Effector memory CD4-positive, alpha-beta T cell (primary cell): ENCODE measurements at regions not wholly inside any gene's neighbourhood (a gene's known extent, or its start where the extent isn't known, plus 50 kb on each side); places are given as distances from the start of the nearest gene placed in this dataset.

ENCODE experiments used
- DNase-seq, 3 donors: peaks; one replicate each; pipeline ENCODE4 v3.0.0-alpha.2; 2020
- H3K27ac ChIP-seq: 2 replicates; pipeline ENCODE4 v1.7.0; 2013; ENCODE audit warnings: mild to moderate bottlenecking, low read length, moderate library complexity; ENCODE audit not compliant: insufficient read depth, poor library complexity, severe bottlenecking
- H3K27me3 ChIP-seq: replicated peaks from 2 replicates; pipeline ENCODE4 v1.7.0; 2013; ENCODE audit warnings: mild to moderate bottlenecking, low read length; ENCODE audit not compliant: insufficient read depth, control insufficient read depth, poor library complexity, severe bottlenecking
- H3K36me3 ChIP-seq: 2 replicates; pipeline ENCODE4 v1.7.0; 2013; ENCODE audit warnings: mild to moderate bottlenecking, low read length, moderate library complexity; ENCODE audit not compliant: control insufficient read depth, insufficient read depth
- H3K4me1 ChIP-seq: 2 replicates; pipeline ENCODE4 v1.7.0; 2013; ENCODE audit warnings: low read length, mild to moderate bottlenecking; ENCODE audit not compliant: control insufficient read depth, insufficient read depth, poor library complexity, severe bottlenecking
- H3K4me3 ChIP-seq: 2 replicates; pipeline ENCODE4 v1.7.0; 2013; ENCODE audit warnings: low read length, low read depth, mild to moderate bottlenecking; ENCODE audit not compliant: insufficient read depth, poor library complexity, severe bottlenecking
- H3K9me3 ChIP-seq: 2 replicates; pipeline ENCODE4 v1.7.0; 2013; ENCODE audit warnings: mild to moderate bottlenecking, low read length, moderate library complexity; ENCODE audit not compliant: control insufficient read depth

DNA sequence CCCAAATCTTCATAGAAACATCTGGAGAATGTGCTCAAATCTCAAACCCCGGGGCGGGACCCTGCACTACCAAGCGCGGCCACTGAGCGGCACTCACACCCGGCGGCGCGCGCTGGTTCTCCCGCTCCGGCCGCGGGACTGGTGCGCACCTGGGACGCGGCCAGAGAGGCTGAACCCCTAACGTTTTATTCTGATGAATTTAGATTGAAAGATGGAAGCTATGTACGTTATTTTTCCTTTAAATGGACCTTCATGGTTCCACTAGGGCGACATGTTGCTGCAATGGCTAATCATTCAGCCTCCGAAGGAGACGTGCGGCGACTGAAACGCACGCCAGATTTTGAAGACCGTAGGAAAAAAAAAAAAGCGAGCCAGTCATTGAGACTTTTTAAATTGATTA lies 107.0 kb upstream of the INSIG1 start:
- Histone ChIP-seq H3K36me3 (no peaks in the 10 kb centered on the region), H3K27ac (no peak overlapping the region), H3K4me1 (peaks cover 3% of the 10 kb centered on the region), H3K9me3 (peaks cover 6% of the 10 kb centered on the region), H3K27me3 (peaks cover 7% of the 10 kb centered on the region), H3K4me3 (no peak overlapping the region)
- peak; percentile 19 to 39 (median 25) for DNase-seq

DNA sequence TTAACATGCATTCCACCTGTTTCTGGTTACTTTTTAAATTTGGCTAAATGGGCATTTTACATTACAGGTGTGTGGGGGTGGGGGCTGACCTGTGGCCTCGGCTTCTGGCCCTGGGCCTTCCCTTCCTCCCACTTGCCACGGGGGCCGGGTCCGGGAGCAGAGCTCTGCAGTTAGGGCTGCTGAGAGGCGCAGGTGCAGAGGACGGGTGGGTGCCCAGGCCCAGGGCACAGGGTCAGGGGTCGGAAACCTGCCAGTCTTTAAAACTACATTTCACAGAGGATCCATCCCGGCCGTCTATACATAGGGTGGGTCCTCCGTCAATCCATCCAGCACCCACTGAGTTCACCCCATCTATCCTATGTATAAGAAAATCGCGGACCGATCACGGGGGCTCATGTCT lies 106.5 kb upstream of the INSIG1 start:
- peaks cover 1% of the 10 kb centered on the region for H3K9me3 ChIP-seq
- peaks cover 3% of the 10 kb centered on the region for H3K4me1 ChIP-seq
- peaks cover 7% of the 10 kb centered on the region for H3K27me3 ChIP-seq
- DNase-seq: no peak
- H3K36me3 ChIP-seq: no peaks in the 10 kb centered on the region
- no peak overlapping the region for H3K27ac ChIP-seq
- no peak overlapping the region for H3K4me3 ChIP-seq

DNA sequence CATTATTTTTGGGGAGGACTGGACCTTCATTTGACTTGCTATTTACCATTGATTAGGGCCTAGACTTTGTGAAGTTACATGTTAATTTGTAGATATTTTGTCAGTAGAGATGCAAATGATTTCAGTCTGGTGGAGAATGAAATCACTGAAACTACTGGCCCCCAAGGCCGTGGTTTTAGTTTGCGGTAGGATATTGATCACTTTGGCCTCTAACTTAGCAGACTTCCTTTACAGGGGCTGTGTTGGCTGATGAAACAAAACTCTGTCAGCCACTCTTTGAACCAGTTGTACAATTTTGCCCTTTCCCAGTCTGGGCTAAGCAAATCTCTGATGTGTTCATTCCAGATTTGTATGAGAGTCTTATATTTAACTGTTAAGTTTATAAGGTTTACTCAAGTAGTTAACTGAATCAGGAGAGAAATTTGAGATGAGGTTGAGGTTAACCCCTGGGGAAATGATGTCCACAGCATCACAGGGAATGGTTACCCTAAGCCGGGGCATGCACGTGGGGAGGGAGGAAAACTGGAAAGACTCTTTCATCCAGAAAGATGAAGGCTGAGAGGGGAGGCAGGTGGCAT lies 105.7 kb upstream of the INSIG1 start:
- H3K4me3 ChIP-seq: no peak overlapping the region
- no peak overlapping the region for H3K27ac ChIP-seq
- peaks cover 3% of the 10 kb centered on the region for H3K4me1 ChIP-seq
- peaks cover 5% of the 10 kb centered on the region for H3K9me3 ChIP-seq
- H3K27me3 ChIP-seq: peaks cover 7% of the 10 kb centered on the region
- no peak for DNase-seq
- no peaks in the 10 kb centered on the region for H3K36me3 ChIP-seq

GRCh38 chr7:155192961-155193640 lies 104.6 kb upstream of the INSIG1 start:
- no peak for DNase-seq
- peaks cover 5% of the 10 kb centered on the region for H3K9me3 ChIP-seq
- peaks cover 3% of the 10 kb centered on the region for H3K4me1 ChIP-seq
- peaks cover 7% of the 10 kb centered on the region for H3K27me3 ChIP-seq
- no peak overlapping the region for H3K27ac ChIP-seq
- no peak overlapping the region for H3K4me3 ChIP-seq
- H3K36me3 ChIP-seq: no peaks in the 10 kb centered on the region

DNA sequence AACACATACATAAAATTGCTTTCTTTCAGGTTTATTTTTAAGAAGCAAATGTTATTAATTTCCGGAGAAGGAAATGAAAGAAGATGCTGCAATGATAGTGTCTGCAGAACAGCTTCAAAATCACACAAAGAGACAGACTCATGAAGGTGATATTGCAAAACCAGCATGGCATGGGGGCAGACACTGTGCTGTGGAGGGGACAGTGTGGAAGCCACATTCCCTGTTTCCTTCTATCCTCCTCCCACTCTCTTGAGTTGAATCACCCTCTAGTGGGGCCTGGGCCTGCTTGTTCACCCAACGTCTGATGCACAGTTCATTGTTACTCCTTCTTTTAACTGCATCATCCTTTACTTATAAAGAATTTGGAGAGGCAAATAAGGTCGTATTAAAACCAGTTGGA lies 104.0 kb upstream of the INSIG1 start:
- no peaks in the 10 kb centered on the region for H3K36me3 ChIP-seq
- no peak for DNase-seq

DNA sequence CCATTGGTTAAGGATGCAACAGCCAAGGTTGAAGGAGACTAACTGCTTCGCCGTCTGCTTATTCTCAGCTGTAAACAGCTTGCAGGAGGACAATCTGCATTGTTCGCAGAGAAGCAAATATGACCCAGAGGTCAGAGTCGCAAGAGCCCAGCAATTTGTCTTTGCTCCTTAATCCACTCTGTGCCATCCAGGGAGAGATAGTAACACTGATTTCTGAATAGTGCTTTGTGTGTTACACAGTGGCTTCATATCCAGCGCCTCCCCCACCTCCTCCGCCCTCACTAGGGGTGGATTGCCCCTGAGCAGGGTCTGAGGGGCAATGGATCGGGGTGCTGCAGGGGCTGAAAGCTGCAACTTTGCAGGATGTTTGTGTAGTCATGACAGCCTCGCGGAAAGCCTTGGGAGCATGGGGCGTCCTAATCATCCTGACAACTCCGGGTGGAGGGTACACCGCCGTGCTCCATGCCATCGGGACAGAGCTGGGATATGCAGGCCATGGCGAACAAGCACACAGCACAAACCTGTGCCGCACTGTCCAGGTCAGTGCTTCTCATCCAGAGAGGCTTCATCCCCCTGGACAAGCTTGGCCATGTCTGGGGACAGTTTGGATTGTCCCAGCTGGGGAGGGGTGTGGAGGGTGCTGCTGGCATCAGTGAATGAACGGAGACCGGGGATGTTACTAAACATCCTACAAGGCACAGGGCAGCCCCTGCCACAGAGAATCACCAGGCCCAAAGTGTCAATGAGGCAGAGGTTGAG lies 103.1 kb upstream of the INSIG1 start:
- Histone ChIP-seq H3K27me3 (peaks cover 7% of the 10 kb centered on the region), H3K9me3 (peaks cover 5% of the 10 kb centered on the region), H3K36me3 (no peaks in the 10 kb centered on the region), H3K27ac (no peak overlapping the region), H3K4me3 (no peak overlapping the region), H3K4me1 (peaks cover 3% of the 10 kb centered on the region)
- no peak for DNase-seq

More for the DNA sequence above, 104.0 kb upstream of the INSIG1 start:
- no peak overlapping the region for H3K4me3 ChIP-seq
- peaks cover 5% of the 10 kb centered on the region for H3K9me3 ChIP-seq
- peaks cover 7% of the 10 kb centered on the region for H3K27me3 ChIP-seq
- peaks cover 3% of the 10 kb centered on the region for H3K4me1 ChIP-seq
- no peak overlapping the region for H3K27ac ChIP-seq

DNA sequence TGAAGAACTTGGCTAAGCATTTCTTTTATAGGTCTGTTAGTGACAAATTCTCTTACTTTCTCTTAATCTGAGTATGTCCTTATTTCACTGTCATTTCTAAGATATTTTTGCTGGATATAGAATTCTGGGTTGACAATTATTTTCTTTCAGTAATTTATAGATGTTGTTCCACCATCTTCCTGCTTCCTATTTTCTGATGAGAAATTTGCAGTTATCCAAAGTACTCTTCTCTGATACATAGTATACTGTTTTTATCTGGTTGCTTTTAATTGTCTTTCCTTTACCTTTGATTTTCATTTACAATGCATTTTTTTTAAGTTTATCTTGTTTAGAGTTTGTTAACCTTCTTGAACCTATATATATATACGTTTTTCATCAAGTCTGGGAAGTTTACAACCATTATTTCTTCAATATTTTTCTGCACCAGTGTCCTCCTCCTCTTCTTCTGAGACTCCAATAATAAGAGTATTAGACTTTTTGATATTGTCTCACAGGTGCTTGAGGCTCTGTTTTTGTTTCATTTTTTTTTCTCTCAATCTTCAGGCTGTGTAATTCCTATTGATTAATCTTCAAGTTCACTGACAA lies 101.6 kb upstream of the INSIG1 start:
- Histone ChIP-seq H3K4me3 (no peak overlapping the region), H3K27me3 (peaks cover 3% of the 10 kb centered on the region), H3K4me1 (no peaks in the 10 kb centered on the region), H3K27ac (no peak overlapping the region), H3K36me3 (no peaks in the 10 kb centered on the region), H3K9me3 (peaks cover 5% of the 10 kb centered on the region)
- no peak for DNase-seq

- Histone ChIP-seq H3K9me3 (peaks cover 5% of the 10 kb centered on the region), H3K27ac (no peak overlapping the region), H3K27me3 (no peaks in the 10 kb centered on the region), H3K4me3 (no peak overlapping the region), H3K36me3 (no peaks in the 10 kb centered on the region), H3K4me1 (no peaks in the 10 kb centered on the region)
- DNase-seq: no peak
Measured at GRCh38 chr7:155198196-155198892, 99.3 kb upstream of the INSIG1 start.

DNA sequence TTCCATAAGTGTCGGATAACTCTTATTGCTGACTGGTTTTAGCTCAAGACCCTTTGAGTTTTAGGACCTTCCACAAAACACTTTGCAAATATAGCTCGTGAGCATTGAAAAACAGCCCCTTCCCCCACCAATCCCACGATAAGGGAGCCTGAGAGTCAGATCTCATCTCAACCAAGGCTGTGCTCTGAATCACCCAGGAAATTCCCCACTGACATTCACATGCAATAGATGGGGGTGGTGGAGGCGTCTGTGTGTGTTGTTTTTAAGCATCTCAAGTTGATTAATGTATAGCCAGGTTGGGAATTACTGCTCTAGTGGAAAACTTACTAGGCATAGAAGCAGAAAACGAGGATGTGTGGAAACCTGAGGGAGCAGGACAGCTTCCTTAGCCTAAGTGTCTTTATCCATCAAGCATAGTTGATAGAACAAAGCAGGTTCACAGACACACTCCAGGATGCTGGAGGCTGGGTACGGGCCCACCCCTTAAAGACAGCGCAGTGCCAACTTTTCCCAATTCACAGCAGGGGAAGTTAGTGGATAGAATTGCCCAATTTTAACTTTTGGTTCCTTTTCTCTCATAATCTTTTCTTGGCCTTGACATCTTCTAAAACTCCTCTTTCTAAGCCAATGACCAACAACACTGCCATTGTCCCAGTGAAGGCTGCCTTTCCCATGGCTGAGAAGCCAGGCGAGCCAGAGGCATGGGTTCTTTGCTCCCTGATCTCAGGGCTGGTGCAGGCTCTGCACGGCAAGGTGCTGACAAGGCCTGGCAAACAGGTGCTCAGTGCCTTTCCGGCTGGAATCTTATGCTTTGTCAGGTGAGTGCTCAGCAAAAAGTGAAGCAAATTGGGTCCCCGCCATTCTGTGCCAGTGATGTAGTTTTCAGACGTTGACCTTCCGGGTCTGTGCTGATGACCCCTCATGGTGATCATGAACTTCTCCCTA lies 98.5 kb upstream of the INSIG1 start:
- peaks cover 5% of the 10 kb centered on the region for H3K9me3 ChIP-seq
- no peaks in the 10 kb centered on the region for H3K27me3 ChIP-seq
- DNase-seq: no peak
- H3K27ac ChIP-seq: no peak overlapping the region
- no peaks in the 10 kb centered on the region for H3K4me1 ChIP-seq
- no peak overlapping the region for H3K4me3 ChIP-seq
- H3K36me3 ChIP-seq: no peaks in the 10 kb centered on the region
